SKM-1 treated with dmso at 0.1 percent for 144 hours (cell line): ENCODE measurements at regions not wholly inside any gene's neighbourhood (a gene's known extent, or its start where the extent isn't known, plus 50 kb on each side); places are given as distances from the start of the nearest gene placed in this dataset.

Experiments used
- DNase-seq: peaks from one replicate; lab custom pipeline; 2025; ENCODE audit not compliant: unreplicated experiment; lab: John Stamatoyannopoulos, UW

DNA sequence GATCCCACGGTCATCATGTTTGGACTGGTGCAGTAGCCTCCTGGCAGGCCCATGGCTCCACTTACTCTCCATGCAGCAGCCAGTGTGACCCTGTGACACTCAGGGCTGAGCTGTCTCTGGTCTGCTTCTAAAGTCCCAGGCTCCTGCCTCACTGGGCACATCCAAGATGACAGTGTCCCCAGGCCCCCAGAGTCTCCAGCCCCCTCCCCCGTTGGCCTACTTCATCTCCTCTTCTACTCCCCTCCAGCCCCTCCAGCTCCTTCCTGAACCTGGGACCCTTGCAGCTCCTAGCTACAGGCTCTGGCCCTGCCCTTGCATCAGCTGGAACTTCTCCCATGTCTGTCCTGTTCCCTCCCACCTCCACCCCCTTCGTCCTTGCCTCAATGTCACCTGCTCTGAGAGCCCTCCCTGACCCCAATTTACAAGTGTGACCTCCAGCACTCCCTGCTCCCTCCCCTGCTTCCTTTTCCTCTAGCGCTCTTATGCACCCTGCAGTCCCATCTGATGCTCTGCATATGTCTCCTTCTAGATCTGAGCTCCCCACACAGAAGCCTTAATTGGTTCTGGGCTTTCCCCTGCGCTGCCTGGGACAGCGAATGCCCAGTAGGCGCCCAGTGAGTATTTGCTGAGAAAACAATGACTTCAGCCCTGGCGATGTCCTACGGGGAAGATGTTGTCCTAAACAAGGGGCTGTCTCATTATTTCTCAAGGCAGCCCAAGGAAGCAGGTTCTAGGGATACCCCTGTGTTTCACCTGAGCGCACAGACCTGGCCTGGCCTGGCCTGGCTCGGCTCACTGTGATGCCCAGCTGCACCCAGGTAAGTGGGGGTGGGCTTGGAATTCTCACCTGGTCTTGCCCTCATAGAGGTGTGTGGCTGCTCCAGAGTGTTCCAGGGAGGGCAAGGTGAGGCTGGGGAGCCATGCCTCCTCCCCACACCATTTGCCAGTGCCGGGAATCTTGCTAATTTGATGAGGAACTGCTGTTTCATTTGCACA lies 600.6 kb downstream of the PTPRU start:
- DNase-seq = no peak

- DNase-seq = no peak
Measured at GRCh38 chr1:29835874-29836273, 599.6 kb downstream of the PTPRU start.

DNA sequence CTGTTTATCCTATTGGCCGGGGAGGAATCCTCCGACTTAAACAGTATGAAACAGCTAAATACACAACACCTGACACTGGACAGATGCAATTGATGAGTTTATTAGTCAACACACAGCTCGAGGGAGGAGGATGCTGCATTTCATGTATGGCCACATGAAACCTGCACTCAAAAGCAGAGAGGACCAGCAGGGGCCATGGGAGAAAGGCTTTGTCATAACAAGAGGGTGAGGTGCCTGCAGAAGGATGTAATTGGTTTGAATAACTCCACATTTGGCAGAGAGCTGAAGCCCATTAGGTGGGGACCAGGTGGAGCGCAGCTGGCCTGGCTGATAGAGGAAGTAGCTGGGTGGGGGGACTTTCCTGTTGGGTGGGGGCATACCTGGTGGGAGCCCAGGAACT lies 599.1 kb downstream of the PTPRU start:
- no peak for DNase-seq

DNA sequence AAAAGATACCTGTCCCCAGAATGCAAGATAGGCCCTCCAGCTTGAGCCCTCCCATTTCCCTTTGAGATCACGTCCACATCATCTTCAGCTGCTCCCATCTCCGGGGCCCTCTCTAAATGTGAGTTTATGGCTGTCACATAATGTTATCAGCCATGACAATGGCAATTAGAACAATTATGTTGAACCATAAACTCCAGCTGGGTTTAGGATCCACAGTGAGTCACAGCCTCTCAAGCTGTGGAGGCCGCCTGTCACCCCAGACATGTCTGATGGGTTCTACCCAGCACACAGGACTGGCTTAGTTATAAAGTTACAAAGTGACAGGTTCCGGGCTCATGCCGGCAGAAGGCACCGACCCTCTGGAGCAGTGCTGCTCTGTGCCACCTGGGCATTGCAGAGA lies 597.3 kb downstream of the PTPRU start:
- no peak for DNase-seq

DNA sequence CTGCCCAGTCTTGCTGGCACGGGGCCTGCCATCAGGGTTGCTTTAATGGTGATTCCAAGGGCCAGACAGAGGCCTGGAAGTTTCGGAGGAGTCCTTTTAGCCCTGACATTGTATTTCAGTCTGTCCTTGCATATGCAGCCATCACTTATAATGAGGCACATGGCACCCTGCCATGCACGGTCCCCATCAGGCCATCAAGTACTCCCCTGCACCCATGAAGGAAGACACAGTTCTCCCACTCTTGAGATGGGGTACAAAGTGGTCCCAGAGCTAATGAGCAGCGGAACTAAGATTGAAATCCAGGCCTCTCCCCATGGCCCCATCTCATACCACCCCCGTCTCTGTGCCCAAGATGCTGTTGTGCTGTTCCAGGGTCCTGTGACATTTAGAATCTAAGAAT lies 596.6 kb downstream of the PTPRU start:
- no peak for DNase-seq

DNA sequence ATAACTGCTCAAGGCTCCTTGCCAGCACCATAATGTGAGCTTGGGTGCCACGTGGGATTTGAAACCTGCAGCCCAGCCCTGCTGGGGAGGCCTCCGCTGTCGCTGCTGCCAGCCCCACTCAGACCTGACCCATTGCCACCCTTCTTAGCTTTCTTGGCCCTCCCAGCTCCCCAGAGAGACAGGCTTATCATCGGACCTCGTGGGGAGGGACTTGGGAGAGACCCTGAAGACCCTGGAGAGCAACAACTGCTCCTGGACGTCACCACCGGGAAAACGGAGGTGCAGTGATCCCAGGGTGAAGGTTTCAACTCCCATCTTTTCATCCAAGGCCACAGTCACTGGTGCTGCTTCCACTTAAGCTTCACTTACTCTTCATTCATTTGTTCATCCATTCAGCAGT lies 596.1 kb downstream of the PTPRU start:
- no peak for DNase-seq

- DNase-seq = no peak
Measured at GRCh38 chr1:29831500-29832117, 595.3 kb downstream of the PTPRU start.

DNA sequence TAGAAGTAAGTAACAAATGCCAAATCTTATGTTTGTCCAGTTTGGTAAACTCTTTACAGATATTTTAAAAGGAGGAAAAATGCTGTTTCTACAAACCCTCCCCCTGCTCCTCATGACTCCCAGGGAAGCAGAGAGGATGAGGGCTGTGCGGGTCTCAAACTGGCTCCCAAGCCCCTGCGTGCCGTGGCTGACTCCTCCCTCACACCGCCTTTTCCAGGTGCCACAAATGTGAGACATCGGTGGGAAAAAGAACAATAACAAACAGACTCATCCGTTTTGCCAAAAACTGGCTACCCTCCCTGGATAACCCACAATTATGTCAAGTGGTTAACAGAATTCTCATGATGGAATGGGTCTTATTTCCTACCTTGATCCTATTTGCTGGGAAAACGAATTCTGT lies 594.6 kb downstream of the PTPRU start:
- no peak for DNase-seq

GRCh38 chr1:29830383-29830782 lies 594.1 kb downstream of the PTPRU start:
- DNase-seq = no peak

- no peak for DNase-seq
Measured at GRCh38 chr1:29829448-29830344, 593.4 kb downstream of the PTPRU start.

GRCh38 chr1:29828526-29829447 lies 592.5 kb downstream of the PTPRU start:
- no peak for DNase-seq

DNA sequence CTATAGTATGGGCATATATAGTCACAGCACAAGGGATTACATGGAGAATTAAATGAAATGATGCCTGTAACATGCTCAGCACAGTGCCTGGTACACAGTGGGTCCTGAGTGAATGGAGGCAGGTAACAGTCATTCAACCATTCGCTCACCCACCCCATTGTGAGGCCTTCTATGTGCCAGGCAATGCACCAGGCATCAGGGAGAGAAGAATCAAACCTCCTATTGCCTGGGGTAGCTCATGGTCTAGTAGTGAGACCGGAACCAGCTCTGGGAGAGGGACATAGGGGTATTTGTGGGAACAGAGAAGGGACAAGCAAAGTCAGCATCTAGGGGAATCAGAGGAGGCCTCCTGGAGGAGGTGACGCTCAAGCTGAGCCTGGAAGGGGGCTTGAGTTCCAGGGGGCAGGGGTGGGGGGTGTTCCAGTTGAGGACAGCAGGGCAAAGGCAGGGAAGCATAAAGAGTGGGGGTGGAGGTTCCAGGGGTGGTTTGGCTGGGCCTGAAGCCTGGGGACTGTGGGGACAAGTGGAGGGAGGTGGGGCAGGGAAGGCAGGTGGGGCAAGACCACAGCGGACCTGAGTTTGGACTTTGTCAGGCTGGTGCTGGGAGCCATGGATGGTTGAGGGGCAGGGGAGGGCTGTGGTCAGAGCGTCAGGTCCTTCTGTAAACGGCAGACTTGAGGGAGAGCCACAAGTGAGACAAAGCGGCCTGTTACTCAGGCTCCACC lies 591.6 kb downstream of the PTPRU start:
- DNase-seq = no peak

DNA sequence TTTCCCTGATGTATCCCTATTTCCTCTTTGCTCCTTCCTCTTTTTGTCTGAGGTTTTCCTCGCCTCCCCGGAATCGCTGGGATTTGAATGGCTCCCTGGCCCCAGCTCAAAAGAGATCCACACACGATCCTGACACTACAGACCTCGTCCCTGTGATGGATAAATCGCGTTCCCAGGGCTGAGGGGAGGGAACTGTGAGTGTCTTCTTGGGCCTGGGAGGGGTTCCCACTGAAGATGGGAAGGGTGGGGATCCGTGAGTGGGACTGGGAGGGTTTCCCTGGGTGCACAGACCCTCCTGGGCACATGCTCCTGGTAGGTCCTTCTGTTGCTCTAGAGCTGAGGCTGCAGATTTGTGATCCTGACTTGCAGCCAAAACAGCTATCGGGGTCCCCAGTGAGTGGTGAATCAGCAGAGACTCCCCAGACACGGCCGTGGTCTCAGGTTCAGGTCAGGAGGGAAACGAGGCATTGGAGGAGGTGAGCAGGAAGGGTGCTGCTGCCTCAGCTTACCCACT lies 591.0 kb downstream of the PTPRU start:
- no peak for DNase-seq

- DNase-seq = no peak
Measured at GRCh38 chr1:29826646-29827045, 590.3 kb downstream of the PTPRU start.

DNA sequence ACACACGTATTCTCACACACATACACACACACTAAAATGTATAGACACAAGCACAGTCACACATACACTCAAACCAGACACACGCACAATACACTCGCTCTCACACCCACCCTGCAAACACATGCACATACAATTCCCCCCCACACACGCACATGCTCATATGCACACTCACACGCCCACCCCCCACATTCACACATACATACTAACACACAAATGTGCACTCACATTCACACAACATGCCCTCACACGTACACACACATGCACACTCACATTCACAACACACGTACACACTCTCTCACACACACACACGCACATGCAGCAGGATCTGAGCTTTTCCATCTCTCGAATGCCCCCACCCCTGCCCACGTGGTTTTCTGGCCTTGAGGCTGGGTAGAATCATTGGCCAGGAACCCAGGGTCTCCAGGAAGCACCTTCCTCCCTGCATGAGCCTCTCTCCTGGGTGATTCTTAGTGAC lies 589.7 kb downstream of the PTPRU start:
- DNase-seq = no peak

GRCh38 chr1:29825274-29825940 lies 589.1 kb downstream of the PTPRU start:
- no peak for DNase-seq

DNA sequence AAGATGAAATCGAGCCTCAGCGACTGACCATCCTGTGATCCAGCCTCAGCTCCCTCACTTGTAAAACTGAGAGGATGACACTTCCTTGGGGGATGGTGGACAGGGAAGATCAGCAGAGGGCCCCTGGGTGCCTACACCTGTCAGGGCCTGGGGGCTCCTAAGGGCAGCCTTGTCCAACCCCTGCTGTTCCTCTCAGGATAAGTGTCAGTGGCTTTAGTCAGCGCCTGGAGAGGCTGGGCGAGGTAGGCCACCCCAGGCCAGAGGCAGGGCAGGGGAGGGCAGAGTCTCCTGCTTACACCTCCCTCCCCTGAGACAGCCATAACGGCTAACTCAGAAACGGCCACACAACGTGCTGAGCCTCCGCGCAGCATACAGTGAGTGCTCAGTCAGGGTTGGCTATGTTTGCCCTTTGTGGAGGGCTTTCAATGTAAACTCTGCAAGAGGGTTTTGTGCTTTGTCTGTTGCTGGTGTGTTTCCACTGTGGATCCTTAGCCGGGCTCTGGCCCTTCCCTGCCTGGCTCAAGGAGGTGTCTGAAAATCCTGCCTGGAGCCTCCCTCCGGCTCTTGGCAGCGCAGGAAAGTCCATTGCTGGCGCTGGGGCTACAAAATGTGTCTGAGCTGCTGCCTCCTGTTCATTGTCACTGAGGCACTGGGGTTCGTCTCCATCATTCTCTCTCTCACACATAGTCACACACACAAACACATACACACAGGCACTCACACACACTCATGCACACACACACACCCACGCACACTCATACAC lies 588.4 kb downstream of the PTPRU start:
- DNase-seq = no peak

- no peak for DNase-seq
Measured at GRCh38 chr1:29824025-29824424, 587.7 kb downstream of the PTPRU start.
